ENCODE measurements at regions not wholly inside any gene's neighbourhood (a gene's known extent, or its start where the extent isn't known, plus 50 kb on each side); places are given as distances from the start of the nearest gene placed in this dataset.

DNA sequence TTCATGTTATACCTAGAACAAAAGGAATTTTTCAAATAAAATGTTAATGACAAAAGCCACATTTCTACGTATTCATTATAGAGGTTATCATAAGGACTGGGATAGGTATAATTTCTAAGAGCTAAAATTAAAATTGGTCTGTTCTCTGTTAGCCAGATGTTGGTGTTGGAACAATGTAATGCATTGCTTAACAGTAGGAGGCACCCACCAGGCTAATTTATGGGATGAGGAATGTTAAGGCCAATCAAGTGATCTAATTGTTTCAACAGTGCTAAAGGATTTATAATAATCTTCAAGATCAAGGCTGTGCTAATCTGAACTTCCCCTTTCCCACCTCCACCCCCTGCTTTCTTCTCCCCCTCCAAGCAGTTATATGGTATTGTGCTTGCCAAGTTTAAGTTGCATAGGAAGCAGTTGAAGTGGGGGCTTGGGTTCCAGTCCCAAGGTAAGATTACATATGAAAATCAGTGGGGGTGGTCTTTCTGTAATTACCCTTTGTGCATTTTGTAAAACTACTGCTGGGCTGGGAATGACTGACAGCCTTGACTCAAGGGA, 89.2 kb upstream of the BACH2 start:
- DNase-seq, result no peak
- Mint-ChIP-seq H3K36me3 (ENCODE audit: insufficient read depth, unreplicated experiment) (no peaks in the 10 kb centered on the region), H3K4me3 (ENCODE audit: unreplicated experiment) (no peak overlapping the region), H3K9me3 (ENCODE audit: unreplicated experiment) (no peaks in the 10 kb centered on the region), H3K4me1 (ENCODE audit: low read depth, unreplicated experiment) (no peaks in the 10 kb centered on the region), H3K27ac (ENCODE audit: unreplicated experiment) (no peak overlapping the region), H3K27me3 (ENCODE audit: insufficient read depth, unreplicated experiment) (peaks cover 13% of the 10 kb centered on the region)
- Histone ChIP-seq H3K4me1 (no peaks in the 10 kb centered on the region), H3K4me3 (ENCODE audit: low read depth, low read length) (no peak overlapping the region), H3K9me3 (no peaks in the 10 kb centered on the region), H3K27me3 (replicated peaks; ENCODE audit: control insufficient read depth, insufficient read depth, low read length) (peaks cover 1% of the 10 kb centered on the region; the same call in 1 of the 2 replicates), H3K36me3 (ENCODE audit: control insufficient read depth, insufficient read depth, low read length) (no peaks in the 10 kb centered on the region)
- ChIA-PET CTCF (no interaction called here), POLR2A (no interaction called here)
- no TSS peak for BruUV-seq (replicated peaks)
- TF ChIP-seq, protein P1, sequence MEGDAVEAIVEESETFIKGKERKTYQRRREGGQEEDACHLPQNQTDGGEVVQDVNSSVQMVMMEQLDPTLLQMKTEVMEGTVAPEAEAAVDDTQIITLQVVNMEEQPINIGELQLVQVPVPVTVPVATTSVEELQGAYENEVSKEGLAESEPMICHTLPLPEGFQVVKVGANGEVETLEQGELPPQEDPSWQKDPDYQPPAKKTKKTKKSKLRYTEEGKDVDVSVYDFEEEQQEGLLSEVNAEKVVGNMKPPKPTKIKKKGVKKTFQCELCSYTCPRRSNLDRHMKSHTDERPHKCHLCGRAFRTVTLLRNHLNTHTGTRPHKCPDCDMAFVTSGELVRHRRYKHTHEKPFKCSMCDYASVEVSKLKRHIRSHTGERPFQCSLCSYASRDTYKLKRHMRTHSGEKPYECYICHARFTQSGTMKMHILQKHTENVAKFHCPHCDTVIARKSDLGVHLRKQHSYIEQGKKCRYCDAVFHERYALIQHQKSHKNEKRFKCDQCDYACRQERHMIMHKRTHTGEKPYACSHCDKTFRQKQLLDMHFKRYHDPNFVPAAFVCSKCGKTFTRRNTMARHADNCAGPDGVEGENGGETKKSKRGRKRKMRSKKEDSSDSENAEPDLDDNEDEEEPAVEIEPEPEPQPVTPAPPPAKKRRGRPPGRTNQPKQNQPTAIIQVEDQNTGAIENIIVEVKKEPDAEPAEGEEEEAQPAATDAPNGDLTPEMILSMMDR (IDR thresholded peaks at IDR 0.05; ENCODE audit: insufficient read depth in 1 of 2, low read depth in 1 of 2, low read length in 1 of 2, severe bottlenecking in 1 of 2, unreplicated experiment in 1 of 2), result no peak
- intact Hi-C loops (cut with micrococcal nuclease; ENCODE audit: unreplicated experiment), result no loop called here

- POLR2A ChIA-PET, result no interaction called here
- H3K4me1 Mint-ChIP-seq (ENCODE audit: low read depth, unreplicated experiment), result no peaks in the 10 kb centered on the region
These were observed 88.1 kb upstream of the BACH2 start for GRCh38 chr6:90384720-90385119.

GRCh38 chr6:90383196-90383822, 86.7 kb upstream of the BACH2 start:
- POLR2A ChIA-PET, result no interaction called here
- Mint-ChIP-seq H3K36me3 (ENCODE audit: insufficient read depth, unreplicated experiment) (no peaks in the 10 kb centered on the region), H3K9me3 (ENCODE audit: unreplicated experiment) (no peaks in the 10 kb centered on the region), H3K4me1 (ENCODE audit: low read depth, unreplicated experiment) (no peaks in the 10 kb centered on the region), H3K27me3 (ENCODE audit: insufficient read depth, unreplicated experiment) (peaks cover 16% of the 10 kb centered on the region), H3K4me3 (ENCODE audit: unreplicated experiment) (no peak overlapping the region), H3K27ac (ENCODE audit: unreplicated experiment) (no peak overlapping the region)
- BruUV-seq (replicated peaks), result no TSS peak
- TF ChIP-seq, protein P1 (IDR thresholded peaks at IDR 0.05; ENCODE audit: insufficient read depth in 1 of 2, low read depth in 1 of 2, low read length in 1 of 2, severe bottlenecking in 1 of 2, unreplicated experiment in 1 of 2), result no peak
- CTCF ChIA-PET, result no interaction called here
- intact Hi-C loops (cut with micrococcal nuclease; ENCODE audit: unreplicated experiment), result no loop called here
- no peaks in the 10 kb centered on the region for H3K9me3 ChIP-seq
- no peak for DNase-seq
- H3K4me3 ChIP-seq (ENCODE audit: low read depth, low read length), result no peak overlapping the region
- no peaks in the 10 kb centered on the region for H3K4me1 ChIP-seq
- no peaks in the 10 kb centered on the region; the same call in 1 of the 2 replicates for H3K27me3 ChIP-seq (replicated peaks; ENCODE audit: control insufficient read depth, insufficient read depth, low read length)
- H3K36me3 ChIP-seq (ENCODE audit: control insufficient read depth, insufficient read depth, low read length), result no peaks in the 10 kb centered on the region

More at GRCh38 chr6:90384720-90385119, 88.1 kb upstream of the BACH2 start:
- H3K4me1 ChIP-seq, result no peaks in the 10 kb centered on the region
- Mint-ChIP-seq H3K9me3 (ENCODE audit: unreplicated experiment) (no peaks in the 10 kb centered on the region), H3K27me3 (ENCODE audit: insufficient read depth, unreplicated experiment) (peaks cover 13% of the 10 kb centered on the region), H3K4me3 (ENCODE audit: unreplicated experiment) (no peak overlapping the region), H3K27ac (ENCODE audit: unreplicated experiment) (no peak overlapping the region), H3K36me3 (ENCODE audit: insufficient read depth, unreplicated experiment) (no peaks in the 10 kb centered on the region)
- intact Hi-C loops (cut with micrococcal nuclease; ENCODE audit: unreplicated experiment), result no loop called here
- H3K4me3 ChIP-seq (ENCODE audit: low read depth, low read length), result no peak overlapping the region
- no TSS peak for BruUV-seq (replicated peaks)
- TF ChIP-seq, protein P1 (IDR thresholded peaks at IDR 0.05; ENCODE audit: insufficient read depth in 1 of 2, low read depth in 1 of 2, low read length in 1 of 2, severe bottlenecking in 1 of 2, unreplicated experiment in 1 of 2), result no peak
- peaks cover 1% of the 10 kb centered on the region; the same call in 1 of the 2 replicates for H3K27me3 ChIP-seq (replicated peaks; ENCODE audit: control insufficient read depth, insufficient read depth, low read length)
- CTCF ChIA-PET, result no interaction called here
- H3K36me3 ChIP-seq (ENCODE audit: control insufficient read depth, insufficient read depth, low read length), result no peaks in the 10 kb centered on the region
- no peak for DNase-seq
- no peaks in the 10 kb centered on the region for H3K9me3 ChIP-seq

All from Caco-2 (cell line).